ENCODE measurements at regions not wholly inside any gene's neighbourhood (a gene's known extent, or its start where the extent isn't known, plus 50 kb on each side); places are given as distances from the start of the nearest gene placed in this dataset.
"Not testable (repeated sequence)": the region's sequence is repeated elsewhere in the genome, so short reads cannot be mapped to it uniquely, and the experiment has no call there.

DNA sequence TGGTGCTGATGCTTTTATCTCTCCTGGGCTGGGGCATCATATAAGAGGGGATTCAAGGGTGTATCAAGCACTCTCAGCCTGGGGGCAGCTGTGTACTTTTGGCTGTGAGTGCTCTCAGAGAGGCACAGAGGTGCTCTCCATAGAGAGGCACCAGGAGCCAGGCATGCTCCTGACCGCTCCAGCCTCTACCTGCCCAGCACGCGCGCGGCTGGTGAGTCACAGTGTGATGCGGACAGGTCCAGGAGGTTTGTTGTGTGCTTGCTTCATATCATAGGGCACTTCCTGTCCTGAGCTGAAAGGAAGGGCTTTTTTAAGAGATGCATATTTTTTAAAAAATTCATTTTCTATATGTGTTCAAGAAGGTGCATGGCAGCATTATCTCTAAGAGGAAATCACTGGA lies 93.6 kb upstream of the BCAR3 start:
- no peak overlapping the region for H3K4me3 ChIP-seq (ENCODE audit: low read length)
- DNase-seq (ENCODE audit: low read depth, low spot score) = no peak

DNA sequence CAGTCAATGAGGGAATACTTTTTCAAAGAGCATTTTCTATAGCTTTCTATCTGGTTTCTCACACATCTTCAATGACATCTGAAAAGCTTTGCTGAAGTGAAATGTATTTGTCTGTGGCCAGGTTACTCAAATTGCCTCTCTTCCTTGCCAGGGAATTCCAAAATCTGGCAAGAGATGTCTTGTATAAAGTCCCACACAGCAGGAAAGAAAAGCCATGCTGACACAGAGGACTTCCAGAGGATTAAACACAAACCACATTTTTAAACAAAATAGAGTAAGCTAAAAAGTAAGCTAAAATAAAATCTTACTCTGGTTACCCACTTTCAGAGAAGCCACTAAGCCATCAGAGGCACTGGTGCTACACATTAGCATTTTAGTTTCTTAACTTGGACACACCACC lies 93.1 kb upstream of the BCAR3 start:
- no peak overlapping the region for H3K4me3 ChIP-seq (ENCODE audit: low read length)
- DNase-seq (ENCODE audit: low read depth, low spot score) = no peak

DNA sequence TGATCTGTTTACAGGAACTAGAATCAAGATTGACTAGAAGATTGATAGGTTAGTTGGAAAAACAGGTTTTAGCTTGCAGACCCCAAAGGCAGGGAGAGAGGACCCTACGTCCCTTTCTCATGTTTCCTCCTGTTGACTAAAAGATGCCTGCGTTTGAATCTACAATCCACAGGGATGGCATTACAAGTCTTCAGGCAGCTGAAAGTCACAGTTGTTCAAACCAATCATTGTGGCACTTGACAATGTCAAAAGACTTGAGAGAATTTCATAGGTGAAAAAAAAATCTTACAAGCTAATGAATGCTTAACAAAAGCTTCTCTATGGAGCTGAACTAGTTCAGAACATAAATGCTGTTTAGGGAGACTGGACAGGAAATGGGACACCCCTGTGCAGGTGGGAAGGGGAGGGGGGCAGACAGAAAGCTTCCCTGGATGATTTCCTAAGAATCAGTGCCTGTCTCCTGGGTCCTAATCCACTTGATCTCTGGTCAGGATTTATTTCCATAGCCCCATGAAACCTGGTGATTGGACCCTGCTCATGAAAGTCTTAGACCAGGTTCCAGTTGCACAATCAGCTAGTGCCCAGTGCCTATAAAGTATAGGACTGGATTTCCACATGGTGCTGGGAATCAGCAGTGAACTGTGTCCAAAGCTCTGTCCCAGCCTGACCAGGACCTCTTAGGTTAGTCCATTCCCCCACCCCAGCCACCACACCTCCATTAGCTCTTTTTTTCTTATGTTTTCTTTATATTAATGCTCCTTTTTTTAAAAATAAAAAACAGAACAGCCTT lies 91.6 kb upstream of the BCAR3 start:
- no peak overlapping the region for H3K4me3 ChIP-seq (ENCODE audit: low read length)
- no peak for DNase-seq (ENCODE audit: low read depth, low spot score)

DNA sequence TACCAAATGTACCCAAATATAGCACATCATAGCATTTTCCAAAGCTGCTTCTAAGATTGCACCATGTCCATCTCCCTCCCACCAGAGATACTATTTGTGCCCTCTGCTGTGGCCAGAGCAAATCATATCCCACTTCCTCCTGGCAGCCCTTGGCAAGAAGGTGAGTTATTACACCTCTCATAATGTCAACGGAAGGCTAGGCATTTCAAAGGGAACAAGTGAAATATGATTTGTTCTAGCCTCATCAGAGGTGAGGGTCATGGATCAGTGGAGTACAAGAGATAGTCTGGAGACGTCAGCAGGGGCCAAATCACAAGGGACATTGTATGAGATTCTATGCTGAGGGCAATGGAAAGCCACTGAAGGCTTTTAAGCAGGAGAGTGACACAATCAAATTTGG lies 90.2 kb upstream of the BCAR3 start:
- no peak for DNase-seq (ENCODE audit: low read depth, low spot score)
- no peak overlapping the region for H3K4me3 ChIP-seq (ENCODE audit: low read length)

DNA sequence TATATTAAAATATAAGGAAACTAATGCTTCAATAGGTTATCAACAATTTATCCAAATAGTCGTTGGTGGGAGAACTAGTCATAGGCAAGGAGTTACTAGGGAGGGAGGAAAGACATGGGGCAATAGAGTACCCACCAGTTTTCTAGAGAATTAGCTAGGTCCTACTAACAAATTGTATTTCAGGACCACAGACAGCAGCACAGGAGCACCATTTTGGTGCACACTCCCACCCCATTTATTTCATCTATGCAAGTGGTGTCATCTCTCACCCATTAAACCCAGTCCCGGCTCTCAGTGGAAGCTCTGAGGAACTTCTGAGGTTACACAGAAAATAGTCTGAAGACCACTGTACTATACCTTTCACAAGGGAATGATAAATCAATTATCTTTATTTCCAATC lies 89.0 kb upstream of the BCAR3 start:
- no peak overlapping the region for H3K4me3 ChIP-seq (ENCODE audit: low read length)
- no peak for DNase-seq (ENCODE audit: low read depth, low spot score)

DNA sequence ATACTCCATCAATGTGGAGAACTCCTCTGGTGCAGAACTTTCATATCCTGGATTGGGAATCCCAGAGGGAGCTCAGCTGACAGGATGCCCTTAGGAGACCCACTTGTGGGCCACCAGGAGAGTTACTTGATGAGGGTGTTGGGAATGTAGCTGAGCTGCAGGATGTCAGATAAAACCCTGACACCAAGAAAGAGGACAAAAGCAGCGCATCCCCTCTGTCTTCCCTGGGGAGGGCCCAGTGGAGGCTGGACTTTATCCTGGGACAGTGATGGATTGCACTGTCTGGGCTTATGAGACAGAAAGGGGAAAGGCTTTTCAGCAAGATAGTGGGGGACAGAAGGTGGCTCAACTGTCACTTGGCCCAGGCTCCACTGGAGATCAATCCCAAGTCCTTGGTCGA lies 88.1 kb upstream of the BCAR3 start:
- no peak overlapping the region for H3K4me3 ChIP-seq (ENCODE audit: low read length)
- no peak for DNase-seq (ENCODE audit: low read depth, low spot score)

DNA sequence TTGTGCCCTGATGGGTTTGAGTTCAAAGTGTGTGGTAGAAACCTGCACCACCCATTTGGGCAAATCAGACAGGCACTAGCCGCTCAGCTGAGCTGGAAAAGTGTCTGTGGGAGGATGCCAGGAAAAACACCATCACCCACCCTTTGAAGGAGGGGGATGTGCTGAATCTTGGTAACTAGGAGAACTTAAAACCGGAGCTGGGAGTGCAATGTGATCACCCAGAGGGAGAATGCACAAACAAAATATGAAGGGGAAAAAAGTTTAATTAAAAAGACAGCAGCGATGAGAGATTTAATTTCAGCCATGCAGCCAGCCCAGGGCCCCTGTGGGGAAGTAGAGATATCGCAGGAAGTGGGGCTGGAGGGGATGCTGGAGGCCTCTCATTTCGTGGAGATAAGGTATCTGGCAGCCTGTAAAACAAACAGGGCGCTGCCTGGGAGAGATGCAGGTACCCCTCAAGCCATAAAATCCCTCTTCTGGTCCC lies 86.8 kb upstream of the BCAR3 start:
- DNase-seq (ENCODE audit: low read depth, low spot score) = no peak
- H3K4me3 ChIP-seq (ENCODE audit: low read length) = no peak overlapping the region

DNA sequence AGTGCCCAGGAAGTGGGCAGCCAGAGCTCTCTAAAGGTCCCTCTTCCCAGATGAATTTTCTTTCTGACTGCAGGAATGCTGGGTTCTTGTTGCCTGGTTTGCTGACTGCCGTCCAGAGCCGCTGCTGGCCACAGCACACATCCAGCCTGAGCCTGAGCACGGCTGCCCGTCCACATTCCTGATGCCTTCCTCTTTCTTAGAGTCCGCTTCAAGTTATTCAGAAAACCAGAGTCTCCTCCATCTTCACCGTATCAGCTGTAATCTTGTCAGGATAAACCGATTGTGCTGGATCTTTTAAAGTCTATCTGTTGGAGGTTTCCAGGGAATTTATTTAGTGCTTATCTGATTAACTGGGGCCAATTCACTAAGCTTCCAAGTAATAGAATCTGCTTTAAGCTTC lies 84.8 kb upstream of the BCAR3 start:
- no peak for DNase-seq (ENCODE audit: low read depth, low spot score)
- no peak overlapping the region for H3K4me3 ChIP-seq (ENCODE audit: low read length)

DNA sequence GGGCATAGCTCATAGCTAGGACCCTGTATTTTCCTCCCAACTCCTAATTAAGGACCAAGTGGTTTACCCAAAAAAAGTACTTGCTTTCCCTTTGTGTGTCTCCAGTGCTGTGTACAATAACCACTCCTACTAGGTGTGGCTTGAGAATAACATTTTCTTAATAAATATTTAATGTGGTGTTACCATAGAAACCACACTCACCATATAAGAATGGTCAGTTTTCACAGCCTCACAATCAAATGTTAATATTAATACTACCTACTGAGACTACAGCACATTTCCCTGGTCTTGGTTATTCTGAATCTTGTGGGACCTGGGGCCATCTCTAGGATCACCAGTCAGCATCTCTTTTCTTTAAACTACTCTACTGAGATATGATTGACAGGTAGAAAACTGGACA lies 83.5 kb upstream of the BCAR3 start:
- no peak for DNase-seq (ENCODE audit: low read depth, low spot score)
- H3K4me3 ChIP-seq (ENCODE audit: low read length) = no peak overlapping the region

DNA sequence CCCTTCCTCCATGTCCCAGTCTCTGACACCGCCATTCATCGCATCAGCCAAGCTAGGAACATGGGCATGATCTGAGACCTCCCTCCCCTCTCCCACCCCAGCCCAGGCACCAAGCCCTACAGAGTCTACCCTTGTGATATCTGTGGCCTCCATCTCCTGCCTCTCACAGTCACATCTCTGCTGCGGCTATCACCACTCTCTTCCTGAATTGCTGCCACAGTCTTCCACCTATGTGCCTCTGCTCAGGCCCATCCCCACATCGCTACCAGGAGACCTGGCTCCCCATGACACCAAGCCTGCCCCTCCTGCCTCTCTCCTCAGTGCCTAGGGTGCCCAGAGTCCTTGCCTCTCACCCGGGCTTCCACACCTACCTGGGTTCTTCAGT lies 82.7 kb upstream of the BCAR3 start:
- H3K4me3 ChIP-seq (ENCODE audit: low read length) = no peak overlapping the region
- no peak for DNase-seq (ENCODE audit: low read depth, low spot score)

DNA sequence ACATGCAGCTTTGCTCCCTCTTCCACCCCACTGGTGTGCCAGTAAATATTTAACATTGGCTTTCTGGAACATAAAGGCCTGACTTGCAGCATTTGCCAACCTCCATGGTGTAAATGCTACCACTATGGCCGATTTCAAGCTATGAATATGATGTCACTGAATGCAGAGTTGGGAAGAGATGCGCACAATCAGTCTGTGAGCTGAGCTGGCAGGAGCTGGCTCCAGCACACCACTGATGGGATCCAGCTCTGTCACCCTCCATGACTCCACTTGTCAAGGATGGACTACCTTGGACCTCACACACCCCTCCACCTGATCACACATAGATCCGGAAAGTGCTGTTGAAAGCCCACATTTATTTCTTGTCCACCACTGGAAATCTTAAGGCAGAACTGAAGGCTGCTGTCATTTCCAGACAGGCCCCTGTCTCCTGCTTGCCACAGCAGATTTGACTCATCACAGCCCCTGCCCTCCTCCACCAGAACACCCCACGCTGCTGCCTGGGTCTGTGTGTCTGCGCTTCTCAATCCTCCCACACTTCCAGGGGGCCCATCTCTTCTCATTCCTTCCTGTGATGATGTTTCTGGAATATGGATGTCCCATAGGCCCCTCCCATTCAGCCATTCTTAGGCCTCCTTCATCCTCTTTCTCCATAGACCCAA lies 82.2 kb upstream of the BCAR3 start:
- no peak for DNase-seq (ENCODE audit: low read depth, low spot score)
- H3K4me3 ChIP-seq (ENCODE audit: low read length) = no peak overlapping the region

DNA sequence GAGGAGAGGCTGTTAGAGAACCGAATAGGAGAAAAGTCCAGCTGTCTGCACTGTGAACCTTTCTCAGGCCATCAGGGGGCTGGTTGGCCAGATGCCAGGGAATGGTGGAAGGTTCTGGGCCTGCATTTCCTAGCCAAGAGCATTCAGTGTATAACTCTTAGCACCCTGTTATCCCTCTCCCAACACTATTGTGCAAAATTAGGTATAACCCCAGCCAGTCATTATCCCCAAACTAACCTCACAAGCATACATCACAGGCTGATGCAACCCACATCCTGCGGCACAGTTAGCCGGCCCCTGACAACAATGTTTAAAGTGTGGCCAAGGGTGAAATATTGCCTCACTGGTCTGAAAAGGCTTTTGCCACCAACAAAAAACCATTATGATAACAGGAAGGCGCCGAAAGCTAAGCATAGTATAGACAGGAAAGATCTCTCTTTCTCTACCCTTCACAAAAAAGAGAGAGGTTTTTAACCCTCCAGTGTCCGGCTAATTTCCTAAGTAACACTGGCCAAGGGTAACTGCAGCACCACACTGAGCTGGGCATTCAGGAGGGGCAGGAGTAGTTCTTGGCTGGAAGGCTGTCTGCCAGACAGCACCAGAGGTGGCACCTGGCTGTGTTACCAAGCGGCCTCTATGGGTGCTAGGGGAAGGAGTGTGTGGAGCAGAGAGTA lies 77.3 kb upstream of the BCAR3 start:
- peak overlapping the region; percentile 18 for H3K4me3 ChIP-seq (ENCODE audit: low read length)
- DNase-seq (ENCODE audit: low read depth, low spot score) = peak; percentile 57

DNA sequence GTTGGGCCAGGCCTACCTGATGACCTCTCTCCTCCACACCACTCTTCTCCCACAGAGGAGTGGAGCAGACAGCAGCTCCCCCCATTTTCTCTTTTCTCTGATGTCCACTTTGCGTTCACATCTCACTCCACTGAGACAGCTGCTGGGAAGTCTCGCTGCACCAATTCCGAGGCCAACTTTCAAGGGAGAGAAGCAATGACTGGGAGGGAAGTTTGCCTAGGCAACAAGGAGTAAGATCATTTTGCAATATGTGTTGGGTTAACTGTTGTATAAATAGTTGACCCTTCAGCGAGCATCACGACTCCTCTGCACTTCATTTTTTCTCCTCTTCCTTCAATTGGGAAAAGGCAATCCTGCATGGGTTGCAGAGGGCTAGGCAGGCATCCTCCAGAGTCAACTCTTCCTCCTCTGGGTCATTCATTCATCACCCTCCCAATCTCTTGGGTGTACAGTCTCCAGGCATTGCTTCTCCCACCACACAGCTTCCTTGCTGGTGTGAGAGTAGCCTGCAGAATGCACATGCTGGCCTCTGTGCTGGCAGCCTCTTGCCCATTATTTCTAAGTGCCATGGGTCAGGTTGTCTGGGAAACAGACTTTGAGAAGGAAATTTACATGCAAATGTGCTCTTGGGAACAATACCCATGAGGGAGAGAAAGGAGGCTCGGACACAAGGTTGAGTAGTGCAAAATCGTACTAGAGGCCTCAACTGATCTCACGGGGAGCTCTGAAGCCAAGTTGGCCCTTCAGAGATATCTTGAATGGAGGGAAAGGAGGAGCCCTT lies 75.8 kb upstream of the BCAR3 start:
- no peak overlapping the region for H3K4me3 ChIP-seq (ENCODE audit: low read length)
- no peak for DNase-seq (ENCODE audit: low read depth, low spot score)

DNA sequence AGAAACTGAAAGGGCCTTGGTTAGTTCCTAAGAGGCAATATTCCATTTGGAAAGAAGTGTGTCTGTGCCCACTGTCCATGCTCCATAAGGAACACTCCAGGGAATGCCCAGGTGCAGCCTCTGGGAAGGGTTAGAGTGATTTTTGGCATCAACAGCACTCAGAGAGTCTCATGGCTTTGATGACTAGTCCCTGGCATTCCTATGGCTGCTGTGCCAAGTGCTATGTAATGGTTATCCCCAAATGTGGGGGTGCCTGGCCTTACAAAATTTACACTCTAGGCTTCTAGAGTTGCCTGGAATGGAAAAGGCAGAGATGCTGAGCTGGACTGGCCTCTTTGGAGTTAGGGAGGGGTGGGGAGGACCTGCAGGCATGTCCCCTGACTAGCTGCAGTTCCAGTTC lies 75.0 kb upstream of the BCAR3 start:
- no peak for DNase-seq (ENCODE audit: low read depth, low spot score)
- H3K4me3 ChIP-seq (ENCODE audit: low read length) = no peak overlapping the region

DNA sequence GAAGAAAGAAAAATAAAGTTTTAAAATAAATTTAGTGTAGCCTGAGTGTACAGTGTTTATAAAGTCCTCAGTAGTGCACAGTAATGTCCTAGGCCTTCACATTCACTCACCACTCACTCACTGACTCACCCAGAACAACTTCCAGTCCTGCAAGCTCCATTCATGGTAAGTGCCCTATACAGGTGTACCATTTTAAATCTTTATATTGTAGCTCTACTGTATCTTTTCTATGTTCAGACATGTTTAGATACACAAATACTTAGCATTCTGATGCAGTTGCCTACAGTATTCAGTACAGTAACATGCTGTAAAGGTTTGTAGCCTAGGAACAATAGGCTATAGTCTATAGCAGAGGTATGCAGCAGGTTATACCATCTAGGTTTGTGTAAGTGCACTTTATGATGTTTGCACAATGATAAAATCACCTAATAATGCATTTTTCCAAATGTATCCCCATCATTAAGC lies 73.6 kb upstream of the BCAR3 start:
- not testable (repeated sequence) for H3K4me3 ChIP-seq (ENCODE audit: low read length); DNase-seq (ENCODE audit: low read depth, low spot score)

DNA sequence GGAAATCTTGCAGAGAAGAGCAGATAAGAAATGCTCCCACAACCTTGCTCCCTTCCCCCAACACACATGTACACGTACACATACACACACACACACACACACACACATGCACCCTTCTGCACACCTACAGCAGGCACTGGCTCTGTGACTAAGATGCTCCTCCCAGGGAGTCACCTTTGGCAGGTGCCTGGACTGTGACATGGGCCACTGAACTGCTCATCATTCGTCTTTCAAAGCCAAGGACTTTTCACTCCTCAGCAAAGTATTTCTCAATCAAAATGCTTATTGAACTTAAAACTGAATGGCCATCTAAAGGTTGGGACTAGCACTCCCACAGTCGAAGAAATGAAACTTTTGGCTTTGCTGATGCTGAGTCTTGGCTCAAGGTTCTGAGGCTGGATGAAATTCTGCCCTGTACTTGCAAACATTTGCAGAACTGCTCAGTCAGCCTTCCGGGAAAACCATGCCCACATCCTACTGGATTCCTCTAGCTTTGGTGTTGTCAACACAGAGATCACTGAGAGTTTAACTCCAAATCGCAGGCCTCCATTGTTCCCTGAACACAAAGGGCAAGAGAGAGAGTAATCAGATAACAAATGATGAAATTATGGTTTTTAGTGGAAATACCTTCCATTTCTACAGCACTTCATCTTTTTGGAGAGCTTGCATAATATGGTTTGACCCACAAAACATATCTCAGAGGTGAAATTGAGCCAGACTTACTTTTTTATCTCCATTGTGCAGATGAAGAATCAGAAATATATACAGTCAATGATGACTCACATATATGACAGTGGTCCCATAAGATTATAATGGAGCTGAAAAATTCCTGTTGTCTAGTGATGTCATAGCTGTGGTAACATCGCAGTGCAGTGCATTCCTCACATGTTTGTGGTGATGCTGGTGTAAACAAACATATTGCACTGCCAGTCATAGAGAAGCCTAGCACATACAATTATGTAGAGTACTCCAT lies 72.4 kb upstream of the BCAR3 start:
- H3K4me3 ChIP-seq (ENCODE audit: low read length) = no peak overlapping the region
- no peak for DNase-seq (ENCODE audit: low read depth, low spot score)

DNA sequence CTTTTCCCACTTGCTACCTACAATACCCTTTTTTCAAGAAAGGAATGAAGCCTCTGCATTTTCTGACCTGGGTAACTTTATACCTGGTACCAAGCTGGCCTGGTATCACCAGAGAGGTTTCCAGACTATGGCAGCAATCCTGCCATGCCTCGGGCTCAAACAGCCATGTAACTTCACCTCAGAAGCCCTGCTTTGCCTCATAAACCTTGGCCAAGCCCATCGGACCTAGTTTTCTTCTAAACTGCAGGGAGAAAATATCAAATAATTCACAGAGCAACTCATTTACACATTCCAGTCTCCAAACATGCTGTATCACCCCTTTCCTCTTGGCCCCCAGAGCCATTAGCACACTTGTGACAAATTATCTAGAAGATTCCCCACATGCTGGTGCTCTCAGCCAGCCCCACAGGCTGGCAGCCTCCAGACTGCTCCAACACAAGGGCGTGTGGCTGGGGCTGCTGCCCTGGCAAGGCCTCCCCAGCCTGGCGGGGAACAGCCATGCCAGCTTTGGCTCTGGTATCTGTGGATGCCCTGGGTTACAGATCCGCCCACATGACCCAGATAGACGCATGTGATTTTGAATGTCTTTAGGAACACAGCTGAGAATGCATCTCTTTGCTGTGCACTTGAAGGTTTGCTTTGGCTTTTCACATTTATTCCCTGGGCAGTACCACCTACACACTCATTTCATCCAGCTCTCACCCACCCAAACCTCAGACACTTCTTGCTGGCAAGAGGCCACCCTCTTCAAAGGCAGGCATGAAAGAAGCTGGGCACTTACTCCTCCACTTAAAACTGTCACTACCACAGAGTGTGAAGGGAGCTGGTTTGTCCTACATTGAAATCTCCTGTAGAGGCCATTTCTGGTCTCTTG lies 70.0 kb upstream of the BCAR3 start:
- peak overlapping the region; percentile 52 for H3K4me3 ChIP-seq (ENCODE audit: low read length)
- no peak for DNase-seq (ENCODE audit: low read depth, low spot score)
